ENCODE measurements at regions not wholly inside any gene's neighbourhood (a gene's known extent, or its start where the extent isn't known, plus 50 kb on each side); places are given as distances from the start of the nearest gene placed in this dataset.
A peak's percentile ranks its signal among the peaks of the same experiment; 100 is the strongest.

DNA sequence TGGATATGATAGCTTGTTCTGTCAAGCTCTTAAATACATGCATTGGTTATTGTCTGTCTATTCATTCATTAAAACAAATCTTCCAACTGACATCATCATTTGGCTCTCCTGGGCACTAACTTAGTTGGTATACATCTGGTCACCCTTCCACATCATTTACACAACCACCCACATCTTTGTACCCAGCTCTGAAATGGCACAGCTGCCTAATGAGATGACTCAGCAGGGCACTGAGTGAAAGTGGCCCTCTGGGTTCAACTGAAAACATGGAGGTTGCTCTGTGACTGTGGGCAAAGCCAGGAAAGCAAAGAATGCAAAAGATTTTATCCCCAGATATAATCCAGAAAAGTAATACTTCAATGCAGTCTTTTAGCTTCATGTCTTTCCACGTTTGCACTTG is 234.0 kb upstream of the MAP2 start:
- no peak overlapping the region for H2BK120ac ChIP-seq (ENCODE audit: low read depth, low read length)
- peaks cover 15% of the 10 kb centered on the region for H3K9me3 ChIP-seq (ENCODE audit: control insufficient read depth, low read length)
- no peak overlapping the region for H3K9ac ChIP-seq (ENCODE audit: low read length)
- H3K18ac ChIP-seq (ENCODE audit: low read depth in 1 of 2, low read length in 2 of 2), result no peak overlapping the region
- no peak overlapping the region for H4K8ac ChIP-seq (ENCODE audit: low read length)
- H3K4me2 ChIP-seq (ENCODE audit: low read length, poor library complexity, severe bottlenecking), result no peak overlapping the region
- no peaks in the 10 kb centered on the region for H3K4me1 ChIP-seq (ENCODE audit: control insufficient read depth, insufficient read depth, low read depth, low read length)
- H4K91ac ChIP-seq (ENCODE audit: low read length), result no peak overlapping the region
- H3K79me1 ChIP-seq (replicated peaks; ENCODE audit: low read length, poor library complexity, severe bottlenecking), result no peaks in the 10 kb centered on the region
- no peak for DNase-seq
- no peak overlapping the region for H2BK5ac ChIP-seq (ENCODE audit: low read depth, low read length, poor library complexity, severe bottlenecking)
- 47% methylated on average over 1 of the region's 1 CpG for WGBS
- no peak overlapping the region for H3K23ac ChIP-seq (ENCODE audit: low read length in 2 of 2)
- no peak overlapping the region for H2BK12ac ChIP-seq (ENCODE audit: low read length in 2 of 2)
- no peak overlapping the region for H2AK5ac ChIP-seq (ENCODE audit: low read length, severe bottlenecking)
- H2AFZ ChIP-seq (ENCODE audit: low read depth, low read length), result no peak overlapping the region
- no peak overlapping the region for H3K14ac ChIP-seq (ENCODE audit: low read length in 2 of 2)
- H2BK15ac ChIP-seq (ENCODE audit: low read depth, poor library complexity, severe bottlenecking), result no peak overlapping the region
- no peak overlapping the region for H3K4me3 ChIP-seq (ENCODE audit: insufficient read depth in 1 of 2, low read depth in 1 of 2, low read length in 2 of 2)
- no peak overlapping the region for H3K27ac ChIP-seq (ENCODE audit: low read length, poor library complexity, severe bottlenecking)
- H3K27me3 ChIP-seq (ENCODE audit: control insufficient read depth in 1 of 2, insufficient read depth in 1 of 2, low read length in 2 of 2), result no peaks in the 10 kb centered on the region
- H3K36me3 ChIP-seq (ENCODE audit: control insufficient read depth in 1 of 2, insufficient read depth in 2 of 2, low read depth in 1 of 2, low read length in 2 of 2), result no peaks in the 10 kb centered on the region
- no peak overlapping the region for H3K4ac ChIP-seq (ENCODE audit: low read depth in 1 of 2, low read length in 2 of 2)

GRCh38 chr2:209191139-209191538 is 232.7 kb upstream of the MAP2 start:
- Histone ChIP-seq H2BK12ac (ENCODE audit: low read length in 2 of 2) (no peak overlapping the region), H3K79me1 (replicated peaks; ENCODE audit: low read length, poor library complexity, severe bottlenecking) (no peaks in the 10 kb centered on the region), H3K27ac (ENCODE audit: low read length, poor library complexity, severe bottlenecking) (no peak overlapping the region), H3K36me3 (ENCODE audit: control insufficient read depth in 1 of 2, insufficient read depth in 2 of 2, low read depth in 1 of 2, low read length in 2 of 2) (no peaks in the 10 kb centered on the region), H3K18ac (ENCODE audit: low read depth in 1 of 2, low read length in 2 of 2) (no peak overlapping the region), H3K4me1 (ENCODE audit: control insufficient read depth, insufficient read depth, low read depth, low read length) (no peaks in the 10 kb centered on the region), H3K14ac (ENCODE audit: low read length in 2 of 2) (no peak overlapping the region), H4K8ac (ENCODE audit: low read length) (no peak overlapping the region), H3K9ac (ENCODE audit: low read length) (no peak overlapping the region), H2AFZ (ENCODE audit: low read depth, low read length) (no peak overlapping the region), H2BK5ac (ENCODE audit: low read depth, low read length, poor library complexity, severe bottlenecking) (no peak overlapping the region), H3K4ac (ENCODE audit: low read depth in 1 of 2, low read length in 2 of 2) (no peak overlapping the region), H3K4me3 (ENCODE audit: insufficient read depth in 1 of 2, low read depth in 1 of 2, low read length in 2 of 2) (peak overlapping the region in 1 of 2 experiments; percentile 6), H3K9me3 (ENCODE audit: control insufficient read depth, low read length) (peaks cover 15% of the 10 kb centered on the region), H3K23ac (ENCODE audit: low read length in 2 of 2) (no peak overlapping the region), H2BK15ac (ENCODE audit: low read depth, poor library complexity, severe bottlenecking) (no peak overlapping the region), H4K91ac (ENCODE audit: low read length) (no peak overlapping the region), H3K4me2 (ENCODE audit: low read length, poor library complexity, severe bottlenecking) (no peak overlapping the region), H2BK120ac (ENCODE audit: low read depth, low read length) (no peak overlapping the region), H2AK5ac (ENCODE audit: low read length, severe bottlenecking) (no peak overlapping the region), H3K27me3 (ENCODE audit: control insufficient read depth in 1 of 2, insufficient read depth in 1 of 2, low read length in 2 of 2) (no peaks in the 10 kb centered on the region)
- DNase-seq, result no peak

- Histone ChIP-seq H3K9me3 (ENCODE audit: control insufficient read depth, low read length) (peaks cover 18% of the 10 kb centered on the region), H2BK12ac (ENCODE audit: low read length in 2 of 2) (no peak overlapping the region), H2BK15ac (ENCODE audit: low read depth, poor library complexity, severe bottlenecking) (no peak overlapping the region), H3K79me1 (replicated peaks; ENCODE audit: low read length, poor library complexity, severe bottlenecking) (no peaks in the 10 kb centered on the region), H2BK120ac (ENCODE audit: low read depth, low read length) (no peak overlapping the region), H3K27me3 (ENCODE audit: control insufficient read depth in 1 of 2, insufficient read depth in 1 of 2, low read length in 2 of 2) (no peaks in the 10 kb centered on the region), H2AK5ac (ENCODE audit: low read length, severe bottlenecking) (no peak overlapping the region), H4K8ac (ENCODE audit: low read length) (no peak overlapping the region), H3K4ac (ENCODE audit: low read depth in 1 of 2, low read length in 2 of 2) (no peak overlapping the region), H3K18ac (ENCODE audit: low read depth in 1 of 2, low read length in 2 of 2) (no peak overlapping the region), H3K4me2 (ENCODE audit: low read length, poor library complexity, severe bottlenecking) (no peak overlapping the region), H3K36me3 (ENCODE audit: control insufficient read depth in 1 of 2, insufficient read depth in 2 of 2, low read depth in 1 of 2, low read length in 2 of 2) (no peaks in the 10 kb centered on the region), H3K14ac (ENCODE audit: low read length in 2 of 2) (no peak overlapping the region), H3K4me3 (ENCODE audit: insufficient read depth in 1 of 2, low read depth in 1 of 2, low read length in 2 of 2) (no peak overlapping the region), H2BK5ac (ENCODE audit: low read depth, low read length, poor library complexity, severe bottlenecking) (no peak overlapping the region), H4K91ac (ENCODE audit: low read length) (no peak overlapping the region), H2AFZ (ENCODE audit: low read depth, low read length) (no peak overlapping the region), H3K27ac (ENCODE audit: low read length, poor library complexity, severe bottlenecking) (no peak overlapping the region), H3K9ac (ENCODE audit: low read length) (no peak overlapping the region), H3K23ac (ENCODE audit: low read length in 2 of 2) (no peak overlapping the region), H3K4me1 (ENCODE audit: control insufficient read depth, insufficient read depth, low read depth, low read length) (no peaks in the 10 kb centered on the region)
- DNase-seq, result no peak
- WGBS, result no CpG with 5 or more reads among the region's 2 CpGs
Measured at GRCh38 chr2:209194717-209195116, 229.1 kb upstream of the MAP2 start.

DNA sequence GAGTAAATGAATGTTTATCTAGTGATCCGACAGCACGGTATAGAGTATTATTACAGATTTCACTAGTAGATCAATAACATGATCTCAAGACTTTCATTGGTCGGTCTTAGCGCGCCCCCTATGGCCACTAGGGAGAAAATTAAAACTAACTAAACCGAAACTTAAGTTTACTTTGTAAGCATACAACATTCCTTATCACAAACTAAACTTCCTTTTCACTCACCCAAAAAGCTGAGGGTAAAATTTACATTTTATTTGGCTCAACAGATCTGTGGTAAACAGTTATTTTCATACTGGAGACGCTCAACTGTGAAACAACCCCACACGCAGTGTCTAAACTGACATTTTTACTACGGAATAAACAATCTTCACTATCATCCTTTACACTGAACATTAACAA is 215.6 kb upstream of the MAP2 start:
- H3K23ac ChIP-seq (ENCODE audit: low read length in 2 of 2), result no peak overlapping the region
- no peak overlapping the region for H3K18ac ChIP-seq (ENCODE audit: low read depth in 1 of 2, low read length in 2 of 2)
- no peak overlapping the region for H3K4ac ChIP-seq (ENCODE audit: low read depth in 1 of 2, low read length in 2 of 2)
- peak overlapping the region in 1 of 2 experiments; percentile 58 for H3K4me3 ChIP-seq (ENCODE audit: insufficient read depth in 1 of 2, low read depth in 1 of 2, low read length in 2 of 2)
- no peak overlapping the region for H2BK5ac ChIP-seq (ENCODE audit: low read depth, low read length, poor library complexity, severe bottlenecking)
- DNase-seq, result peak; percentile 22
- peaks cover 5% of the 10 kb centered on the region for H3K4me1 ChIP-seq (ENCODE audit: control insufficient read depth, insufficient read depth, low read depth, low read length)
- no peaks in the 10 kb centered on the region for H3K79me1 ChIP-seq (replicated peaks; ENCODE audit: low read length, poor library complexity, severe bottlenecking)
- no peak overlapping the region for H2AK5ac ChIP-seq (ENCODE audit: low read length, severe bottlenecking)
- no peak overlapping the region for H2BK12ac ChIP-seq (ENCODE audit: low read length in 2 of 2)
- no peak overlapping the region for H3K14ac ChIP-seq (ENCODE audit: low read length in 2 of 2)
- H3K9me3 ChIP-seq (ENCODE audit: control insufficient read depth, low read length), result no peaks in the 10 kb centered on the region
- peak overlapping the region; percentile 56 for H3K9ac ChIP-seq (ENCODE audit: low read length)
- WGBS, result 19% methylated on average over 7 of the region's 9 CpGs
- no peak overlapping the region for H3K27ac ChIP-seq (ENCODE audit: low read length, poor library complexity, severe bottlenecking)
- no peak overlapping the region for H2BK120ac ChIP-seq (ENCODE audit: low read depth, low read length)
- H3K27me3 ChIP-seq (ENCODE audit: control insufficient read depth in 1 of 2, insufficient read depth in 1 of 2, low read length in 2 of 2), result no peaks in the 10 kb centered on the region
- no peak overlapping the region for H4K91ac ChIP-seq (ENCODE audit: low read length)
- no peak overlapping the region for H2AFZ ChIP-seq (ENCODE audit: low read depth, low read length)
- no peak overlapping the region for H4K8ac ChIP-seq (ENCODE audit: low read length)
- no peak overlapping the region for H2BK15ac ChIP-seq (ENCODE audit: low read depth, poor library complexity, severe bottlenecking)
- H3K36me3 ChIP-seq (ENCODE audit: control insufficient read depth in 1 of 2, insufficient read depth in 2 of 2, low read depth in 1 of 2, low read length in 2 of 2), result no peaks in the 10 kb centered on the region
- peak overlapping the region; percentile 32 for H3K4me2 ChIP-seq (ENCODE audit: low read length, poor library complexity, severe bottlenecking)
